HG03575 (cell line): ENCODE measurements at regions not wholly inside any gene's neighbourhood (a gene's known extent, or its start where the extent isn't known, plus 50 kb on each side); places are given as distances from the start of the nearest gene placed in this dataset.

Experiments used
- ATAC-seq: cut with Tn5 transposase; IDR thresholded peaks from one replicate; pipeline ENCODE4 v1.9.1; 2021; ENCODE audit not compliant: unreplicated experiment, insufficient number of reproducible peaks, low FRiP score; ENCODE audit errors: extremely low read depth

DNA sequence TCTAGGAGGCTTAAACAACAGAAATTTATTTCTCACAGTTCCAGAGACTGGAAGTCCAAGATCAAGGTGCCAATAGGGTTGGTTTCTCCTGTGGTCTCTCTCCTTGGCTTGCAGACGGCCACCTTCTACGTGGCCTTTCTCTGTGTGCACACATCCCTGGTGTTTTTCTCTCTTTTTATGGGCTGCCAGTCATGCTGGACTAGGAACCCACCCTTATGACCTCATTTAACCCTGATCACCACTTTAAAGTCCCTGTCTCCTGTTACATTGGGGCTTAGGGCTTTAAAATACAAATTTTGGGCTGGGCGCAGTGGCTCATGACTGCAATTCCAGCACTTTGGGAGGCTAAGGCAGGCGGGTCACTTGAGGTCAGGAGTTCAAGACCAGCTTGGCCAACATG lies 157.1 kb downstream of the TLE1 start:
- no peak for ATAC-seq

DNA sequence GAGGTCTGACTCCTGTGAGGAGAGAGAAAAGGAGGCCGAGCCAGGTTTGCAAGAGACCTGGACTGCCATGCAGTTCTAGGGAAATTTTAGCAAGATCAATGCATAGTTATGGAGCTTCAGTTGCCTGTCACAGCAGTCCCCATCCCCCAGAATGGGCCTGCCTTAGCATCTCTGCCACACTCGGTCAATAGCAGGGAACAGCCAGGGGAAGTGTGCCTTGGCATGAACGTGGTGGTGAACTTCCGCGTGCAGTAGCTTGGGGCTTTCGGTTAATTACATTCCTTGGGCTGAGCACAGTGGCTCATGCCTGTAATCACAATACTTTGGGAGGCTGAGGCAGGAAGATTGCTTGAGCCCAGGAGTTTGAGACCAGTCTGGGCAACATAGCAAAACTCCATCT lies 157.8 kb downstream of the TLE1 start:
- no peak for ATAC-seq

DNA sequence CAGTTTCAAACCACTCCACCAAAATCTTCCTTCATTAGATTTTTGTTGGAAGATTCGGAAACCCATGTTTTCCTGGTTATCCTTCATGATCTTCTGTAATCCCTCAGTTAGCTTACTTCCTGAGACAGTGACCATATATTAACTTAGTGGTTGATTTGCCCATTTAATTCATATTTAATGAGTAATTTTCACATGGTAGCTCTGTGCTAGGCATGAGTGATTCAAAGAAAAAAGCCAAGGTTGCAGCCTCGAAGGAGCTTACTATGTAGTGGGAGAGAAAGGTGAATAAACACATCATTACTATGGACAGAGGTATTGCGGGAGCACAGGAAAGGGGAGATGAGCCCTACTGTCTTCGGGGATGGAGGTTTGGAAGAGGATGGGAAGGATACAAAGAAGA lies 158.5 kb downstream of the TLE1 start:
- ATAC-seq, result no peak

DNA sequence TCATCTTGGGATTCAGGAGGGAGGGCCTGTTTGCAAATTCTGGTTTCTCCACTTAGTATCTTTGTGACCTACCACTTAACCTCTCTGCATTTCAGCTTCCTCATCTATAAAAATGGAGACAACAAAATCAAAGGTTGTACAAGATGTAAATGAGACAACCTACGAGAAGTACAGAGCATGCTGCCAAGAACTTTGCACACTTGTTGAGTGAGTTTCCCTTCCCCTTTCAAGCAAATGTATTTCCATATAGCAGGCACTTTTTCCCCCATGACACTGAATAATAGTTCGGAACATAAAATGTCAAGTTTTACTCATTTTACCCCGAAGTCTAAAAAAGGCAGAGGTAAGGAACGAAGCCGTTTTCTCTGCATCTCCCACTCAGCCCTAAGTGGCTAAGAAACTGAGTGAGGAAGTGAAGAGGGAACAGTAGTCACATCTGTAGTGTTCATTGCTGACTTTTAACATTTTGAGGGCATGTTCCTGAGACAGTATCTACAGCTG lies 159.0 kb downstream of the TLE1 start:
- no peak for ATAC-seq

DNA sequence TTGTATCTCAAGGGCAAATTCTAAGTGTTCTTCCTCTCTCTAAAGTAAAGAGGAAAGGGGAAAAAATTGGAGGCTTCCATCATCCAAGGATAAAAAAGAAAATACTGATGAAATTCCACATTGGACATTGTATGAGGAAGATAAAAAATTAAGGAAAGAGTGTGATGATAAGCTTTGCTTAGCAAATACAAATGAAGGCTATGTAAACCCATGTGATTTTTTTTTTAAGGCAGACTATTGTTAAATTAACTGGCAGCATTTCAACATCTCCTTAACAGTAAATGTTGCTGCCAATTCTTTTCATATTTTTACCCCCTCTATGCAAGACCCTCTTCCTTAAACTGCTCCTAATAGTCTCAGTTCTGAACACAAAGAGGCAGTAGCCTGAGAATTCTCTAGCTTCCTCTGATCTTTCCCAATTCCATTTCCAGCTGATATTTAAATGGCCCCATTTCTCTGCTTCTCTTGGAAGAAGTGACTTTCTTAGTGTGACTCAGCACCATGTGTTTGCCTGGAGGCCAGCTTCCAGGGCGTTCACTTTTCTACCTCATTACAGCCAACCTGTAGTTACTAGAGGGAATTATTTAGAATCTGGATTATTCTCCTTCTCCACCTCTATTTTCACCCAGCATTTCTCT lies 159.7 kb downstream of the TLE1 start:
- ATAC-seq, result no peak

DNA sequence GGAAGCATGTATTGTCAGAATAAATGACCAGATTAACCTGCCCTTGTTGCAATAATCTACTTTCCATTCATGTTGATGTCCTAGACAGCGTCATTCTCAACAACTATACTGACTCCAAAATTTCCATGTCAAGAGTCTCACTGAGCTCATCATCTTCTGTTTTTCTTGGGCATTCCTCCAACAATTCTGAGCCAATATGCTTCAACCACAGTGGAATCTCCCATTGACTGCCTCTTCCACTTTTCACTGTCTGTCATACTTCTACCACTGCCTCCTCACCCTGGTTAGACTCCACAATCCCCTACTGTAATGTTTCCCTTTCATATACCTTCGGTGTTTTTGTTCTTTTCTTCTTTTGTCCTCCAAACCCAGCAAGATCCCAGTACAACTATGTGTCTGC lies 162.8 kb downstream of the TLE1 start:
- ATAC-seq, result no peak

DNA sequence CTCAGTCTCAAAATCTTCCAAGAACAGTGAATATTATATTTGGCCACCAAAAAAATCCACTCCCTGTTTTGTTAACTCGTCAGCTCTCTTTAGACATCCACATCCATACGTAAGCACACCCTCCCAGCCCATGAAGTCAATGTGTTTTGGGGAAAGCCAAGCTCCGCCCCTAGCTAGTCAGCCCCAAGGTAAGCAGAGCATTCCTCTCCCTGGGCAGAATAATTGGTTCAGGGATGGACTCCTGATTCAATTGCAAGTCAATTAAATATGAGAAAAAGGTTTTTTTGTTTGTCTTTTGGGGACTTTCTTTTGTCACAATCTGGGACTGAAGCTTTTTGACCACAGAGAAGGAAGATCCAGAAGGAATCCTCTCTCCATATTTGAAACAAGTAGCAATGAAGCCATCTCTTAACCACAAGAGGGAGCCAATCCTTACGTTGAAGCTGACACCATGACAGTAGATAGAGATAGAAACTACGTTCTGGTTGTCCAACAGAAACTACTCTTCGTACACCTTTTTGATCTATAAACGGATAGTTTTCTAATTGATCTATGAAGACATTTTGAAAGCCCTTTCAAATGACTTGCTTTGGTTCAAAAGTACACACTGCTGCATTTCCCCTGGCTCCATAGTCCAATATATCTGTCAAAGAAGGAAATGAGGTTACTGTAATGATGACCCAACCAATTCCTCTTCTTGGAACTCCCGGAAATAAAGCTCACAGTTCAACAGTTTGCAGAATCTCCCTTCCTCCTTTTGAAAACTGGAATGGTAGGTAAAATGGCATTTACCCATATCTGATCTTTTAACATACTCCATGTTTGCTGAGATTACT lies 166.4 kb downstream of the TLE1 start:
- peak; percentile 53 for ATAC-seq

DNA sequence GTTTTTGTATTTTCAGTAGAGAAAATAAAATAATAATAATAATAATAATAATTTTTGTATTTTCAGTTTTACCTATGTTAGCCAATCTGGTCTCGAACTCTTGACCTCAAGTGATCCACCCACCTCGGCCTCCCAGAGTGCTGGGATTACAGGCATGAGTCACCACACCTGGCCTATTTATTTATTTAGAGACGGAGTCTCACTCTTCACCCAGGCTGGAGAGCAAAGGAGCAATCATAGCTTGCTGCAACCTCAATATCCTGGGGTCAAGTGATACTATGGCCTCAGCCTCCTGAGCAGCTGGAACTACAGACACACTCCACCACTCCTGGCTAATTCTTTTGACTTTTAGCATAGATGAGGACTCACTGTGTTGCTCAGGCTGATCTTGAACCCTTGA lies 167.5 kb downstream of the TLE1 start:
- no peak for ATAC-seq

DNA sequence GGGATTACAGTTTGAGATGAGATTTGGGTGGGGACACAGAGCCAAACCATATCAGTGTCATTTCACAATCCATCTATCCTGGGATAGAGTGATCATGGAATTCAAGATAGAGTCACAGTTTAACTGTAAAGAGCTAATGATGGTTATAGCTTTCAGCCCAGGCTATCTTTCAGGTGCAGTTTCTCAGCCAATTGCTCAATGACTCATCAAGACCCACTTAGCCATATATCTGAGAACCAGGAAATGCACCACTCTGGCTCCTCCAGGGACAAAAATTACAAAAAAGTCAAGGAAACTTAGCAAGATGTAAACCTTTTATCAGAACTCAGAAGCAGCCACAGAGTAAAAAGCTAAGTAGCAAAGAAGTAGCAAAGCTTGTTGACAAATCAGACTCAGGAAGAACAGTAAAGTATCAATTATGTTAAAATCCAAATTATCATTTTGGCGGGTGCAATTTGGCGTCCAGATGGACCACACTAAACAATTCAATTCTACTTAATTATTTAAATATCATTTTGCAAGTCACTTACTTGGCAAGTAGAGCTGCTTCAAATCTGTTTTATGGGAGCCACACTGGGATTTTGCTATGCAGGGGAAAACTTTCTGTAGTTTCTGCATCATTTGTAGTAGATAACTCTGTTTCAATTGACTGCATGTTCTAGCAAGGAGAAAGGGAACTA lies 169.4 kb downstream of the TLE1 start:
- ATAC-seq, result no peak

DNA sequence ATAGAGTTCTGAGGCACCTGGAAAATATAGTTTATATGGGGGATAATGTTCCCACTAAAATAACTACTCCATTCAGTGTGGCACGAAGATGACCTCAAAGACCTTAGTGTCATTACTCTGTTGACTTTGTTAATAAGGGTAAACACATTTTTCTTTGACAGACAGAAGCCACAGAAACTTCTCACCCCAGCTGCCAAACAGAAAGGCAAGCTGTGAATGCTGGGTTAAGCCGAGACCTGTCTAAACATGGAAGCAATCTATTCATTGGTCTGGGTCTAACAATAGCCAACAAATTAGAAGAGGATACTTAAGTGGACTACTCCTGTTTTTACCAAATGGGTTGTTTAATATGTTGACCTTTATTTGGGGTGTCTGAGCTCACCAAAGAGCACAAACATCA lies 171.4 kb downstream of the TLE1 start:
- ATAC-seq, result no peak

DNA sequence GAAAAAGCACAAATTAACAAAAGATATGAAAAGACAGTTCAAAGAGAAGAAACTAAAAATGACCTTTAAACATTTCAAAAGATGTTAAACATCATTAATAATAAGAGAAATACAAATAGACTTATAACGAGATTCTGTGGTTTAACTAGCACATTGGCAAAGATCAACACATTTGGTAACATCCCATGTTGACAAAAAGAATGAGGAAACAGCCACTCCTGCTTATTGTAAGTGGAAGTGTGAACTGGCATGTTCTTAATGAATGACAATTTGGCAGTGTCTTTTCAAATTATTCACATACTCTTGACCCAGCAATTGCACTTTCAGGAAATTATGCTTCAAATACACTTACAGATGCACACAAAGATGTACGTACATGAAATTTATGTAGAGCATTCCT lies 176.3 kb downstream of the TLE1 start:
- no peak for ATAC-seq

DNA sequence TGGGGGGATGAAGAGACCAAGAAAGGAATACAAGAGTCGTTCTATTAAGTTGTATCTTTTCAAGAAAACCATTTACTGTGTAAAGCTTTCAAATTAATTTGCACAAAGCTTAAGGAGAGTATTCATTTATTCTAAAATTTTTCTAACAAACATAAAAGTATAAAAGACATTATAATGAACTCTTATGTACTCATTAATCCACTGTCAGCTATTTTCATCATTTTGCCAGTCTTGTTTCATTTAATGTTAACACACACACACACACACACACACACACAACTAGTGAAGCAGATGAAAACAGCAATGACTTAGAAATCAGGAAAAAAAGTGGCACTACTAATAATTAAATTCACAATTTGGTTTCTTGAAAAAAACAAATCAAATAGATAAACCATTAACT lies 176.7 kb downstream of the TLE1 start:
- ATAC-seq, result no peak

DNA sequence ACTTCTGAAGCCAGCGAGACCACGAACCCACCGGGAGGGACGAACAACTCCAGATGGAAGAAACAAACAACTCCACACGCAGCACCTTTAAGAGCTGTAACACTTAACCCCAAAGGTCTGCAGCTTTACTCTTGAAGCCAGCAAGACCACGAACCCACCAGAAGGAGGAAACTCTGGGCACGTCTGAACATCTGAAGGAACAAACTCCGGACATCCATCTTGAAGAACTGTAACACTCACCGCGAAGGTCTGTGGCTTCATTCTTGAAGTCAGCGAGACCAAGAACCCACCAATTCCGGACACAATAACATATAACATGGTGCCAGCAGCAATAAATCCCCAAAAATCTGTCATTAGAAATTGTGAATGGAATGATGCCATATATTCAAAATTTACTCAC lies 180.9 kb downstream of the TLE1 start:
- no peak for ATAC-seq

DNA sequence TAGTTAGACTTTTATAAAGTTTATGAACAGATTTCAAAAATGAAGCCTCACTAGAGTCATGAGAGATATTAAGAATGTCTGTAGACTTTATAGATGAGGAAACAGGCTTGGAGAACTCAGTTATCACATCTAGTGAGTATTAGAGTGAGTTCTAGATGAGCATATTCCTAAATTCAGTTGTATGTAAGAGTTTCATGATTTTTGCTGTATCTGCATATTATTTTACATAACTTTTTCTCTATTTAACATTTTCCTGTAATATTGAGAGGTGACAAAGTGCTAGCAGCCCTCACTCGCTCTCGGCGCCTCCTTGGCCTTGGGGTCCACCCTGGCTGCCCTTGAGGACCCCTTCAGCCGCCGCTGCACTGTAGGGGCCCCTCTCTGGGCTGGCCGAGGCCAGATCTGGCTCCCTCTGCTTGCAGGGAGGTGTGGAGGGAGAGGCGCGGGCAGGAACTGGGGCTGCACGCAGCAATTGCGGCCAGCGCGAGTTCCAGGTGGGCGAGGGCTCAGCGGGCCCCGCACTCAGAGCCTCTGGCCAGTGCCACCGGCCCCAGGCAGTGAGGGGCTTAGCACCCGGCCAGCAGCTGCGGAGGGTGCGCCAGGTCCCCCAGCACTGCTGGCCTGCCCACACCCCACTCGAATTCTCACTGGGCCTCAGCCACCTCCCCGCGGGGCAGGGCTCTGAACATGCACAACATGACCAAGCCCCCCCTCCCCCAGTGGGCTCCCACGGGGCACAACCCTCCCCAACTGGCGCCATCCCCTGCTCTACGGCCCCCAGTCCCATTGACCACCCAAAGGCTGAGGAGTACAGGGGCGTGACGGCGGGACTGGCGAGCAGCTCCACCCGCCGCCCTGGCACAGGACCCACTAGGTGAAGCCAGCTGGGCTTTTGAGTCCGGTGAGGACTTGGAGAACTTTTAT lies 182.1 kb downstream of the TLE1 start:
- no peak for ATAC-seq

DNA sequence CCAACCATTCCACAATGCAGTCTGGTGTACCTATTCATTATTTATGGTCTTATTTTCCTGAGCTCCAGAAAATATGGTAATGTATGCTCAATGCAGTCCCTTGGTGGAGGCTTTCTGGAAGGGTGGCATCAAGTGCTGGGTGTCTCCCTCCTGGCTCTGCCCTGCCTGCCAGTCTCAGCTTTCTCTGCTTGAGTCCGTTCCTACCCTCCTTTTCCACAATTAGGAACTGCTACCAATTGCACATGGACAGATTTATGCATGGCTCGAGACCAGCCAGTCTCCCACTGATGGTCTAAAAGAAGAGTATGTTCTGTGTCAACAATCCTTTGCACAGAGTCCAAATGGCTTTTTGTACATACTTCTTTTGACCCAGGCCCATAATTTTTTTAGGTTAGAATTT lies 189.8 kb downstream of the TLE1 start:
- ATAC-seq, result no peak

DNA sequence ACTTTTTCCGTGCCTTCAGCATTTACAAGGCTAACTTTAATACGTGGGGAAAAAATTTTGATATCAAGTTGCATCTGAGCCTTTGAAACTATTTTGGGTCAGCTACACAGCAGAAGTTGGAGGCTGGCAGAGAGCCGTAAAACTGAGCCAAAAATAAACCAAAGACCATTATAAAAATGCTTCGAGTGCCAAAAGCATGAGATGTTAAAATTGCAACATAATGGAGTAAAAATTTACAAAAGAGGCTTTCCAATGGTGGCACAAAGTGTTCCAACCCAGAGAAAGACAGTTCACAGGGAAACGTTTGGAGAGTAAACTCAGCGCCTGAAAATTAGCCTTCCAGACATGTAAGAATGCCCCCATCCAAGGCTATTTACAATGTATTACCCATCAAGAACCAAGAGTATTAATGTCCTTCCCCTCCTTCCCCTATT lies 190.3 kb downstream of the TLE1 start:
- ATAC-seq, result no peak

DNA sequence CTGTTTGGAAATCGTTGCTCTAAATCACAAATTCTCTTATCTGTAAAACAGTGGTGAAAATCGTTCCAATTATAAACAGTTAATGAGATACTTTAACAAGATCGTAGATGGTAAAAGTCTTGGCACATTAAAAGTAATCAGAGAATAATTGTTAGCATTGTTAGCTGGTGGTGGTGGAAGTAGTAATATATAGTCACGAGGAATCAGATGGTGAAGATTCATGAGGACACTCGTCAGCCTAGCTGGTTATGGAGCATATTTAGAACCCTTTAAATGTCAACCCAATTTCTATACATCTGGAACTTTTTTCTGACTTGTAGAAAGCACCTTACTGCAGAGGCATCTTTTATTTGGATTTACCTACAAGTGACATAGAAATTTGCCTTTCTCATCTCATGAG lies 190.8 kb downstream of the TLE1 start:
- no peak for ATAC-seq

DNA sequence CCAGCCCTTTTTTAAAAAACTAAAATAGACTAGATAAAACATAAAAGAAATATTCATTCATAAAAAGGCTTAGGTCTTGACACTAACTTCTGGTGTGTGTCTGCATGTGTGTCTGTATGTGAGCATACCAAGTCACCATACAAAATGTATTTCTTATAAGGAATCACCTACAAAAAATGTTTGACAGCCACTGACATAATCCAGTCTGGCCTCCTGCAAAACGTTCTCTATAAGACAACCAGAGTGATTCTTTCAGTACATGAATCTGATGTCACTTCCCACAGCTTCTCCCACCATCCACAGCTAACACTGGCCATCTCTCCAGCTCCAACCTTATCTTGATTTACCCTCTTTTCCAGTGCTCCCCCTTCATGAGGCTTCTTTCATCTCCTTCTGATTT lies 192.3 kb downstream of the TLE1 start:
- ATAC-seq, result no peak
